Activated CD4-positive, CD25-positive, alpha-beta regulatory T cell treated with anti-CD3 and anti-CD28 coated beads, Interleukin-2, amount 50 U/mL, for 24 hours (primary cell): ENCODE measurements at regions not wholly inside any gene's neighbourhood (a gene's known extent, or its start where the extent isn't known, plus 50 kb on each side); places are given as distances from the start of the nearest gene placed in this dataset.
"Not testable (repeated sequence)": the region's sequence is repeated elsewhere in the genome, so short reads cannot be mapped to it uniquely, and the experiment has no call there.

Experiments used
- ATAC-seq, 2 donors: fragments of 150-1000 bp; cut with Tn5 transposase; one replicate each; pipeline ENCODE4 v1.10.0; 2021; ENCODE audit warnings: mild to moderate bottlenecking in 1 of 2, moderate library complexity in 1 of 2

DNA sequence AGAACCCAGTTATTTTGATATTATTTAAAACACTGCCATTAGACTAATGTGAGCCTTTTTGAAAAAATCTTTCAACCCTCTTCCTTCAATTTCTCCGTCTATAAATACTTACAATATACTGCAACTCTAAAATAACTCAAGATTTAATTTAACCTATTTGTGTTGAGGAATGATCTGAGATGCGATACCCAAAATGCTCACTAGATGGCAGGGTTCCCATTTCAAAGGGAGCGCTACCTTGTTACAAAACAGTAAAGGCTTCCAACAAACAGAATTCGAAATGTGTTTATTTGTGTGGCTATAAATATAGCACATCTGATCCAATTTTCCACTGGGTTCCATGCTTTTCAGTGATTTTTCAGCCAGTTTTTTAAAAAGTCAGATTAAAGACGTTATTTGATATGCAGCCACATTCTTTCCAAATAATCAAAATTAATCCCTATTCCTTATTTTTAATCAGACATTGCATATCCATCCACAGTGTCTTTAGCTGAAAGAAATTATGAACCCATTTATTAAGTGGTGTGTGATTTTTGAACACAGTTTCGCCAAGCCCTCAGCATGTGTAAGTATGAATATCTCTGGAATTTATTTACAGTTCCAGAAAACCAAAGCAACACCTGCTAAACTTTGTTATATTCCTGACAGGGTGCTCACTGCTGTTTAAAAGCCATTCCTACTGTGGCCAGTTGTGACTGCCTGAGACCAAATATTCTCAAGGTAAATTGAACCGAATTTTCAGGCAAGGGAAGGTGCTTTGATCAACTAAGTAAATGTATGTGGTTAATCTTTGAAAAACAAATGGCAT lies 668.0 kb upstream of the LCORL start:
- no peak for ATAC-seq

DNA sequence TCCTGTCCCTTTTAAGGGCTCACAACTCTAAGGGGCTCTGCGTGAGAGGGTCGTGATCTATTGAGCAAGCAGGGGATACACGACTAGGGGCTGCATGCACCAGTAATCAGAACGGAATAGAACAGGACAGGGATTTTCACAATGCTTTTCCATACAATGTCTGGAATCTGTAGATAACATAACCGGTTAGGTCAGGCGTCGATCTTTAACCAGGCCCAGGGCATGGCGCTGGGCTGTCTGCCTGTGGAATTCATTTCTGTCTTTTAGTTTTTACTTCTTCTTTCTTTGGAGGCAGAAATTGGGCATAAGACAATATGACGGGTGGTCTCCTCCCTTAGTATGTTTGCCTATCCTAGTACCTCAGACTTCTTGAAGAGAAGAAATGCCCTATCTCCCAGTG lies 666.8 kb upstream of the LCORL start:
- not testable (repeated sequence) for ATAC-seq

GRCh38 chr4:18686338-18687037 lies 664.9 kb upstream of the LCORL start:
- no peak for ATAC-seq

DNA sequence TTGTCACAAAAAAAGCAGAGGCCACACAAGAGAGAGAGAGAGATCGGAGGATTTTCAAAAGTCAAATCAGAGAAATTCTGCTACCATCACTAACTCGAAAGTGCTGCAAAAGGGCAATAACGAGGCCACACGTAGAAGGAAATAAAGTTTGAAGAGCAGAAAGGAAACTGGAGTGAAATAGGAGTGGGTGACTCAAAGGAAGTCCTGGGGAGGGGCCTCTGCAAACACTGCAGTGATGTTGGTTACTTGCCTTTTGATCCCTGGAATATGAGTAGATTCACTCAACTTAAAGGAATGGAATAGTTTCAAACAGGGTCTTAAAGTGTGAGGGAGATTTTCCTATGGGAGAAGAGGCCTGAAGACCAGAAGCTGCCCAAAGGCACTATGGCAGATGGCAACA lies 663.4 kb upstream of the LCORL start:
- no peak for ATAC-seq

- ATAC-seq = no peak
These were observed 655.0 kb upstream of the LCORL start for GRCh38 chr4:18676526-18676915.

DNA sequence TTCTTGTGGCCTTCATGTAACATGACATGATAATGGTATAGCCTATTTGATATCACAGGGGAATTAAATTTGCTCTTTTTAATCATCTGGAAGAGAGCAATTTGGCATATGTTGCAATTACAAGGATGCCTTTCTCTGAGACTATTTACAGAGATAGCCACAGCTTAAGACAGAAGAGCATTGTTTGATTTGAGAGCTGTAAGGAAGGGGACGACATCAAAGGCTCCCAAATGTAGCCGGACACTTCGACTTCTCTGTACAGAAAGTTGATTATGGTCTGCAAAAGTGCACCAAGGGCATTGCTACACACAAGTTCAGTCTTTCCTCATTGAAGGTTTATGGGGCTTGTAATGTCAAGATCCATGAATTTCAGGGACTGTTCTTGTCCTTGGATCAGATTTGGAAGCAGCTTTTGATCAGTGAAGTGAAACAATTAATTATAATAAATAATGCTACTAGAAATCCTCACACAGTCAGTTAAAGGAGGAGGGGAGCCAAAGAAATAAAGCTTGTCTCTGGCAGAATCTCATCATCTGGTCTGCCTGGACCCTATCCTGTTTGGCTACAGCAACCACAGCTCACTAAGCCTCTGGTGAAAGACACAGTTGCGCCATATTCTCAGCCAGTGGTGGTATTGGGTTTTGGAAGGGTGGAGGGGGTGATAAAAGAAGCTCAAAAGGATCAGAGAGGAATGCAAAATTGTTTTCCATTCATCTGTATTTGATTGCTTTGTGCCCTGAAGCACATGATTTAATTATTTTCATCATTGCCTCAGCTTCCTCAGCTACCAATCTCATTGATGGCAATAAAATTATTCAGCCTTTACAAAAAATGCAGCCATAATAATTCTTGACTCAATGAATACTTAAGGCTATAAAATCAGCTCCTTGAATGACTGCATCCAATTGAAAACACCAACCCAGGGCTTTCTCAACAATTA lies 654.3 kb upstream of the LCORL start:
- no peak for ATAC-seq

- ATAC-seq = no peak
These were observed 648.5 kb upstream of the LCORL start for GRCh38 chr4:18670034-18670433.

- no peak for ATAC-seq
These were observed 647.8 kb upstream of the LCORL start for GRCh38 chr4:18669390-18669789.

- no peak for ATAC-seq
These were observed 644.8 kb upstream of the LCORL start for GRCh38 chr4:18666322-18666721.

DNA sequence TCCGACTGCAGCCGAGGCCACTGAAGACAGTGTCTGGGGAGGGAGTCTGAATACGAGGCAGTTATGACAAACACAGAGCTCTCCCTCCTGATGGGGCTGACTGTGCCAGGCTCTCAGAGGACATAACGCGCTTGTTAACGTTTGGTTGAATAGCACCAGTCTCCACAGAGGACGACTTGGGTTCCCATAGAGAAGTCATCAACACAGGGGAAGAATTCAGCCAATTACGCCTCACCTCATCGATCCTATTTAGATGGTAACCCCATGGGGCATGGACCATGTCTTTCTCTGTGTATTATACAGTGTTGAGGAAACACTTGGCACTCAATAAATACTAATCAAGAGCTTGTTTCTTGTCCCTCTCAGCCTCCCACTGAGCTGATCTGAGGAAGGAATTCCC lies 642.6 kb upstream of the LCORL start:
- ATAC-seq = no peak

- ATAC-seq = no peak
These were observed 623.8 kb upstream of the LCORL start for GRCh38 chr4:18645351-18645750.

- ATAC-seq = no peak
These were observed 619.8 kb upstream of the LCORL start for GRCh38 chr4:18641334-18641733.

GRCh38 chr4:18638031-18638430 lies 616.5 kb upstream of the LCORL start:
- no peak for ATAC-seq

DNA sequence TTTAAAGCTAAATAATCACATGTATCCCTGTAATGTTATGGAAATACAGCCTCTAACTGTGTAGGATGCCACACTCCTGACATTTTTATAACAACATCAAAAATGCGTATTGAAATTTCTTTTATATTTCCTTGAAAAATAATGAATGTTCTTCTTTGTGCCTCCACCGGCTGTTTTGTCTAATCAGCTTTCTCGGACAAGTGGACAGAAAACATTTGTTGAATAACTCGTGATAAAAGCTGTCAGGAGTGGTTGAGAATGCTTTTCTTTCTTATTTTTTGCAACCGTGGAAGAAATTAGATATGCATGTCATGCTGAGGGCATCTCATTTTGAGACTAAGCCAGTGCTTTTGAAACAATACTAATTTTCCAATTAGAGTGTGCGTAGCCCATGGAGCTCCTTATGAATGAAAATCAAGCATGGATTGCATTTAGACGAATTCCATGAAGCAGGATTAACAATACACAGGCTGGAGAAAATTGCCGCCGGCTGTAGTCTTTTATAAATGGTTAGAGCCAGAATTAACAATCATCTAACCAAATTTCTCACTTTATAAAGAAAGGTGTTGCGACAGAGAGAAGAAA lies 614.5 kb upstream of the LCORL start:
- no peak for ATAC-seq

GRCh38 chr4:18635531-18635930 lies 614.0 kb upstream of the LCORL start:
- no peak for ATAC-seq

DNA sequence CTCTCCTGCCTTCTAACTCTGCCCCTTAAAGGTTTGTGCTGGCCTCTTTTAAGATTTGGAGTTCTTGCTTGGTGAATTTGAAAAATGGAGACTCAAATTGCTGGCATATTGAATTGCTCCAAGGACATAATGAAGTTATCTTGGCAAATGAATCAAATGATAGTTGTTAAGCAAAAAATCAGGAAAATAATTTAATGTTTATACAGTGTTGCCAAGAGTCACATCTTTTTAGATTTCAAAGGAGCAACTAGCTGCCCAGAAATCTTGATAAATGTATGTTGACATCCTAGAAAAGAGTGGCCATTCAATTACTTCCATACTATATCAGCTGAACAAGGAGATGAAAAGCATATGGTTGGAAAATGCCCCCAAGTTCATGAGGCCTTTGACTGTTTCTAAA lies 610.0 kb upstream of the LCORL start:
- ATAC-seq = no peak

DNA sequence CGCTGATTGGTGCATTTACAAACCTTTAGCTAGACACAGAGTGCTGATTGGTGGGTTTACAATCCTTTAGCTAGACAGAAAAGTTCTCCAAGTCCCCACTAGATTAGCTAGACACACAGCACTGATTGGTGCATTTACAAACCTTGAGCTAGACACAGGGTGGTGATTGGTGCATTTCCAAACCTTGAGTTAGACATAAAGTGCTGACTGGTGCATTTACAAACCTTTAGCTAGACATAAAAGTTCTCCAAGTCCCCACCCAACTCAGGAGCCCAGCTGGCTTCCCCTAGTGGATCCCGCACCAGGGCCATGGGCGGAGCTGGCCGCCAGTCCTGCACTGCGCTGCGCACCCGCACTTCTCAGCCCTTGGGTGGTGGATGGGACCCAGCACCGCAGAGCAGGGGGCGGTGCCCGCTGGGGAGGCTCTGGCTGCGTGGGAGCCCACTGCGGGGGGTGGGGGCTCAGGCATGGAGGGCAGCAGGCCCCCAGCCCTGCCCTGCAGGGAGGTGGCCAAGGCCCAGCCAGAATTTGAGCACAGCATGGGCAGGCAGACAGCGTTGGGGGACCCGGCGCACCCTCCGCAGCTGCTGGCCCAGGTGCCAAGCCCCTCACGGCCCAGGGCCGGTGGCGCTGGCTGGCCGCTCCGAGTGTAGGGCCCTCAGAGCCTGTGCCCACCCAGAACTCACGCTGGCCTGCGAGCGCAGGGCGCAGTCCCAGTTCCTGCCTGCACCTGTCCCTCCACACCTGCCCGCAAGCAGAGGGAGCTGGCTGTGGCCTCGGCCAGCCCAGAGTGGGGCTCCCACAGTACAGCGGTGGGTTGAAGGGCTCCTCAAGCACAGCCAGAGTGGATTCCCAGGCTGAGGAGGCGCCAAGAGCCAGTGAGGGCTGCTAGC lies 608.9 kb upstream of the LCORL start:
- ATAC-seq = no peak

DNA sequence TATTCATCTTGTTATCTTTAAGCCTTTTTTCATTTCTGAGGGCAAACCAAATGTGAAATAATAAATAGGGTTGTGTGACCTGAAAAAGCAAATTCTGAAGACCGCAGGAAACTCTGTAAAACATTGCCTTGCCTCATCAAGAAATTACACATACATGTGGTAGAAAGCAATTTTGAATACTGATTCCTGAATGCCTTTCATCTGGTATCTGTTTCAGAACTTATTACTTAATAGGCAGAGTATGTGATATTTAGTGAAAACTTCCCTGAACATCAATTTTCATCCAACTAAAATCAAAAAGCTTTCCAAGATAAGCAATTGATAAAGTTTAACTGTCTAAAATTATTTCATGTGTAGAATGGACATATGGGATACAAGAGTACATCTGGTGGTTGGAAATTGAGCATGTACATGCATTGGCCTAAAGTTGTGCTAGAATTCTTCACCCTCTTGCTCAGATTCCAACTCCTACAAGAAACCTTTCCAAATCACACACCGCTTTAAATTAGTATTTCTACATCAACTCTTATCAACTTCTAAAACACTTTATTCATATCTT lies 606.0 kb upstream of the LCORL start:
- no peak for ATAC-seq

- ATAC-seq = no peak
These were observed 605.4 kb upstream of the LCORL start for GRCh38 chr4:18626996-18627395.

- ATAC-seq = no peak
These were observed 604.8 kb upstream of the LCORL start for GRCh38 chr4:18626366-18626765.

- no peak for ATAC-seq
These were observed 599.6 kb upstream of the LCORL start for GRCh38 chr4:18621186-18621585.

DNA sequence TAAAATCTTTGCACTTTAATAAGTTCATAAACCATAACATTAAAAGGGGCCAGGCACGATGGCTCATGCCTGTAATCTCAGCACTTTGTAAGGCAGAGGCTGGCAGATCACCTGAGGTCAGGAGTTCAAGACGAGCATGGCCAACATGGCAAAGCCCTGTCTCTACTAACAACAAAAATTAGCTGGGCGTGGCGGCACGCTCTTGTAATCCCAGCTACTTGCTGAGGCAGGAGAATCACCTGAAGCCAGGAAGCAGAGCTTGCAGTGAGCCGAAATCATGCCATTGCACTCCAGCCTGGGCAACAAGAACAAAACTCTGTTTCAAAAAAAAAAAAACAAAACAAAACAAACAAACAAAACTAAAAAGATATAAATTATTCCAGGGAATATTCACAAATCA lies 595.2 kb upstream of the LCORL start:
- no peak for ATAC-seq
